HCT116 (cell line): ENCODE measurements at regions not wholly inside any gene's neighbourhood (a gene's known extent, or its start where the extent isn't known, plus 50 kb on each side); places are given as distances from the start of the nearest gene placed in this dataset.

ENCODE experiments used
- ATAC-seq: fragments of 200-7000 bp; cut with Tn5 transposase; 2 replicates; pipeline ENCODE4 v1.9.1; 2020; ENCODE audit warnings: mild to moderate bottlenecking, moderate library complexity
- BruUV-seq: library from RNA; stranded (reverse); fragments of 400-500 nt; replicated peaks from 2 replicates; lab custom pipeline; 2021; lab: Mats Ljungman, UMichigan
- CTCF ChIA-PET: fragments of 300-600 bp; sonication (Branson Sonifier 250); formaldehyde crosslinking; loops from one replicate; lab custom pipeline; 2021; ENCODE audit warnings: antibody characterized with exemption; lab: Charles Lee
- POLR2A ChIA-PET: fragments of 300-600, 350-600 bp; sonication (Branson Sonifier 250); formaldehyde crosslinking; loops from one replicate; lab custom pipeline; 2021; ENCODE audit warnings: antibody characterized with exemption; lab: Charles Lee
- RAD21 ChIA-PET, 2 experiments: fragments of 300-600 bp; sonication (Branson Sonifier 250); formaldehyde crosslinking; loops; one replicate each; lab custom pipeline; 2023; ENCODE audit warnings: low total read pairs in 2 of 2; ENCODE audit not compliant: uncharacterized antibody in 2 of 2, unreplicated experiment in 2 of 2, low non-redundant PET in 1 of 2; lab: Charles Lee
- DNase-seq: peaks from one replicate; pipeline ENCODE4 v3.0.0-alpha.2; 2010; ENCODE audit warnings: low read depth, low spot score
- H2AFZ ChIP-seq: fragments of 200-600 bp; shearing (Covaris generic), sonication (generic); 2 replicates; pipeline ENCODE4 v1.6.1; 2017; ENCODE audit warnings: low read depth, mixed run types, mixed read lengths, antibody characterized with exemption, low read length; ENCODE audit not compliant: poor library complexity, severe bottlenecking
- H3K27ac ChIP-seq: 2 replicates; pipeline ENCODE4 v1.5.1; 2012; ENCODE audit warnings: low read depth, low read length
- H3K27me3 ChIP-seq: fragments of 200-600 bp; sonication (generic); 2 replicates; pipeline ENCODE4 v1.6.1; 2016; ENCODE audit warnings: mixed run types, low read length, mixed read lengths; ENCODE audit not compliant: insufficient read depth
- H3K36me3 ChIP-seq, 2 experiments: fragments of 200-500 bp in 1 of 2; fragments of 200-600 bp in 1 of 2; sonication (Bioruptor generic) in 1 of 2; sonication (generic) in 1 of 2; 2 replicates each; pipeline versions ENCODE4 v1.5.1 to v1.6.1; 2014 to 2016; ENCODE audit warnings: low read length in 2 of 2, inconsistent platforms in 1 of 2, mixed read lengths in 1 of 2, mixed run types in 1 of 2; ENCODE audit not compliant: insufficient read depth in 2 of 2, control insufficient read depth in 1 of 2
- H3K4me1 ChIP-seq, 2 experiments: fragments of 200-600 bp in 1 of 2; sonication (generic) in 1 of 2; 2 replicates each; pipeline versions ENCODE4 v1.5.1 to v1.6.1; 2012 to 2017; ENCODE audit warnings: low read length in 2 of 2, inconsistent platforms in 1 of 2, mild to moderate bottlenecking in 1 of 2, mixed read lengths in 1 of 2, mixed run types in 1 of 2, moderate library complexity in 1 of 2; ENCODE audit not compliant: insufficient read depth in 2 of 2, control insufficient read depth in 1 of 2
- H3K4me2 ChIP-seq: fragments of 200-600 bp; sonication (generic); 2 replicates; pipeline ENCODE4 v1.6.1; 2017; ENCODE audit warnings: mixed run types, low read length, mixed read lengths
- H3K4me3 ChIP-seq, 2 experiments: fragments of 200-600 bp in 1 of 2; sonication (generic) in 1 of 2; replicated peaks in 1 of 2; 2 replicates each; pipeline ENCODE4 v1.5.1; 2011 to 2016; ENCODE audit warnings: low read length in 2 of 2, control low read depth in 1 of 2, low read depth in 1 of 2, mild to moderate bottlenecking in 1 of 2, mixed read lengths in 1 of 2, mixed run types in 1 of 2
- H3K79me2 ChIP-seq: fragments of 200-600 bp; sonication (generic); 2 replicates; pipeline ENCODE4 v1.6.1; 2017; ENCODE audit warnings: mild to moderate bottlenecking, mixed run types, low read length, moderate library complexity, mixed read lengths; ENCODE audit not compliant: insufficient read depth
- H3K9ac ChIP-seq: fragments of 200-600 bp; sonication (generic); 2 replicates; pipeline ENCODE4 v1.6.1; 2016; ENCODE audit warnings: low read length, mixed read lengths
- H3K9me2 ChIP-seq: fragments of 200-600 bp; sonication (generic), shearing (Covaris generic); 2 replicates; pipeline ENCODE4 v1.6.1; 2017; ENCODE audit warnings: mixed run types, mild to moderate bottlenecking, moderate library complexity; ENCODE audit not compliant: insufficient read depth
- H3K9me3 ChIP-seq, 2 experiments: fragments of 200-500 bp in 1 of 2; fragments of 200-600 bp in 1 of 2; sonication (Bioruptor generic) in 1 of 2; sonication (generic) in 1 of 2; 2 replicates each; pipeline ENCODE4 v1.6.1; 2014 to 2017; ENCODE audit warnings: low read length in 2 of 2, mixed read lengths in 2 of 2, inconsistent platforms in 1 of 2, low read depth in 1 of 2, mild to moderate bottlenecking in 1 of 2, mixed run types in 1 of 2, moderate library complexity in 1 of 2; ENCODE audit not compliant: control insufficient read depth in 1 of 2, insufficient read depth in 1 of 2
- H4K20me1 ChIP-seq: fragments of 200-600 bp; sonication (generic), shearing (Covaris generic); 2 replicates; pipeline ENCODE4 v1.6.1; 2017; ENCODE audit warnings: mixed run types, mild to moderate bottlenecking, moderate library complexity; ENCODE audit not compliant: insufficient read depth
- CBX3 ChIP-seq: IDR thresholded peaks from 2 replicates; pipeline ENCODE4 v1.6.1; 2012; ENCODE audit warnings: low read depth
- CTCF ChIP-seq, 3 experiments: fragments of 200-600 bp in 1 of 3; sonication (generic) in 1 of 3; IDR thresholded peaks in 2 of 3; conservative IDR thresholded peaks in 1 of 3; 2 replicates each; pipeline ENCODE4 v1.5.1; 2012 to 2017; ENCODE audit warnings: low read depth in 2 of 3, low read length in 2 of 3, antibody characterized with exemption in 1 of 3, borderline replicate concordance in 1 of 3, control low read depth in 1 of 3, mild to moderate bottlenecking in 1 of 3, mixed read lengths in 1 of 3, mixed run types in 1 of 3, moderate library complexity in 1 of 3; ENCODE audit not compliant: insufficient read depth in 1 of 3
- EGR1 ChIP-seq: IDR thresholded peaks from 2 replicates; pipeline ENCODE4 v1.6.1; 2012; ENCODE audit warnings: low read depth
- EZH2 ChIP-seq: fragments of 200-600 bp; sonication (generic); IDR thresholded peaks from 2 replicates; pipeline ENCODE4 v1.6.1; 2017; ENCODE audit warnings: antibody characterized with exemption, mixed run types
- FOSL1 ChIP-seq: IDR thresholded peaks from 2 replicates; pipeline ENCODE4 v1.6.1; 2012; ENCODE audit warnings: low read depth
- JUND ChIP-seq: IDR thresholded peaks from 2 replicates; pipeline ENCODE4 v1.6.1; 2012
- MAX ChIP-seq: IDR thresholded peaks from 2 replicates; pipeline ENCODE4 v1.6.1; 2012
- POLR2A ChIP-seq: IDR thresholded peaks from 2 replicates; pipeline ENCODE4 v1.7.0; 2011; ENCODE audit warnings: borderline replicate concordance; ENCODE audit not compliant: insufficient read depth, insufficient read length; ENCODE audit errors: extremely low read depth
- POLR2AphosphoS5 ChIP-seq: IDR thresholded peaks from 2 replicates; pipeline ENCODE4 v1.6.1; 2011; ENCODE audit warnings: mild to moderate bottlenecking, low read depth, low read length, moderate library complexity
- SP1 ChIP-seq: IDR thresholded peaks from 2 replicates; pipeline ENCODE4 v1.6.1; 2012; ENCODE audit warnings: low read depth
- SRF ChIP-seq: IDR thresholded peaks from 2 replicates; pipeline ENCODE4 v1.6.1; 2012; ENCODE audit warnings: low read depth
- YY1 ChIP-seq: IDR thresholded peaks from 2 replicates; pipeline ENCODE4 v1.6.1; 2011; ENCODE audit warnings: low read length, low read depth, moderate library complexity, mild to moderate bottlenecking; ENCODE audit not compliant: insufficient replicate concordance; ENCODE audit errors: extremely low read depth
- ZBTB33 ChIP-seq: IDR thresholded peaks from 2 replicates; pipeline ENCODE4 v1.6.1; 2011; ENCODE audit warnings: mild to moderate bottlenecking, low read length, moderate library complexity; ENCODE audit not compliant: insufficient replicate concordance; ENCODE audit errors: extremely low read depth
- ZFX ChIP-seq: fragments of 450-650 bp; IDR thresholded peaks from 2 replicates; pipeline ENCODE4 v1.6.1; 2017
- ZNF274 ChIP-seq: fragments of 200-500 bp; sonication (Bioruptor generic); IDR thresholded peaks from 2 replicates; pipeline ENCODE4 v1.6.1; 2014; ENCODE audit warnings: mild to moderate bottlenecking, low read depth, low read length, inconsistent platforms
- intact Hi-C: fragments of 100-400 bp; cut with micrococcal nuclease; formaldehyde crosslinking; loops from 2 replicates; pipeline ENCODE4 v1.10.0; 2022

- TF ChIP-seq ZFX (no peak), EZH2 (no peak), POLR2A (no peak), MAX (no peak), FOSL1 (no peak), JUND (no peak), ZNF274 (no peak), YY1 (no peak), ZBTB33 (no peak), POLR2AphosphoS5 (no peak), EGR1 (no peak), CBX3 (no peak), SP1 (no peak), SRF (no peak), CTCF (IDR thresholded peaks at IDR 0.05 in 2 of 3, conservative IDR thresholded peaks at IDR 0.05 in 1 of 3; ENCODE audit: borderline replicate concordance in 1 of 3, insufficient read depth in 1 of 3, low read depth in 2 of 3, low read length in 2 of 3) (no peak)
- no peaks in the 10 kb centered on the region for H3K36me3 ChIP-seq
- no peak overlapping the region for H3K4me3 ChIP-seq
- H3K9me2 ChIP-seq = no peaks in the 10 kb centered on the region
- no peaks in the 10 kb centered on the region for H3K9me3 ChIP-seq
- ChIA-PET CTCF (no interaction called here), RAD21 (no interaction called here), POLR2A (no interaction called here)
- intact Hi-C loops = no loop called here
- H3K4me2 ChIP-seq = no peak overlapping the region
- H3K4me1 ChIP-seq = no peaks in the 10 kb centered on the region
- ATAC-seq = no peak
- no peak overlapping the region for H3K9ac ChIP-seq
- no peaks in the 10 kb centered on the region for H4K20me1 ChIP-seq
- no peaks in the 10 kb centered on the region for H3K27me3 ChIP-seq
- no TSS peak for BruUV-seq
- no peak for DNase-seq
- no peaks in the 10 kb centered on the region for H3K79me2 ChIP-seq
- no peak overlapping the region for H2AFZ ChIP-seq
- H3K27ac ChIP-seq = no peak overlapping the region
Observed at GRCh38 chr2:60268032-60268431, 285.4 kb downstream of the BCL11A start.
